Endometrial microvascular endothelial cells (primary cell): ENCODE measurements at regions not wholly inside any gene's neighbourhood (a gene's known extent, or its start where the extent isn't known, plus 50 kb on each side); places are given as distances from the start of the nearest gene placed in this dataset.
"Not testable (repeated sequence)": the region's sequence is repeated elsewhere in the genome, so short reads cannot be mapped to it uniquely, and the experiment has no call there.

Experiments used
- in situ Hi-C: cut with HindIII; loops from 2 replicates; pipeline ENCODE4 v1.10.0; 2017; ENCODE audit warnings: low sequenced_read_pairs, low pct_unique_long_range_greater_than_20kb; ENCODE audit errors: inconsistent ontology term

DNA sequence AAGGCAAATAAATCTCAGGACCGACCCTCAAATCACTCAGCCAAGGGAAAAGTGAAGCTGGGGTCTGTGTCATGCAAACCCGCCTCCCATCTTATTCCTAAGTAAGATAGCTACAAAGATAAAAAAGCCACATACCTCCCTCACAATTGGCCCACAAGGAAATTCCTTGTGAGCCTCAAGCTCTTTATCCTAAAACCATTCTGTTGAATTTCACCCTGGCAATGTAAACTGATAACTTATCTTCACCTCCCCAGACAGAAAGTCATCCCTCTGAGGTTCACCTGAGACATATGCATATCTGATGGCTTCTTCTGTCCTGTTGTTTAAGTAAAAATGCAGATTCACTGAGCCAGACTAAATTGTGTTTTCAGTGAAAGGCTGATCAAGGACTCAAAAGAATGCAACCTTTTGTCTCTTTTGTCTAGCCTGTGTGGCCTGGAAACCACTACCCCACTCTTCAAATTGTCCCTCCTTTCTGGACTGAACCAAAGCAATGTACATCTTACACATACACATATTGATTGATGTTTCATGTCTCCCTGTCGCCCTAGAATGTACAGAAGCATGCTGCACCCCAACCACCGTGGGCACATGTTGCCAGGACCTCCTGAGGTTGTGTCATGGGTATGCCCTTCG, 91.3 kb downstream of the MFAP3L start:
- in situ Hi-C loops: no loop called here

DNA sequence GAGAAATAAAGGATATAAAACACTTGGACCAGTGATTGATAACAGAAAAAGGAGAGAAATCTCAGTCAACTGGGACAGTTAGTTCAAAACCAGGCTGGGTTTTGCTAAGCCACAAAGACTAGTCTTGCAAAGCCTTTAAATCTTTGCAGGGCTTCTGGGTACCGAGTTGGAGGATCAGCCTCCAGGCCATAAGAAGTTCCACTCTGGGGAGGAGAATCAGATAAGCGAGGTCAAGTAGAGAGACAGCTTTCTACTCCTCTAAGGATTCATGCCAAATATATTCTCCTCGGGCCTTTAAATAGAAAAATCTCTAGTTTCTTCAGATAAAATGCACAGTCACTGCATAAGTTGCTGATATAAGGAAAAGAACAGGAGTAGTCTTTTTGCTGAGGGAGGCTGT, 92.7 kb downstream of the MFAP3L start:
- in situ Hi-C loops: no loop called here

DNA sequence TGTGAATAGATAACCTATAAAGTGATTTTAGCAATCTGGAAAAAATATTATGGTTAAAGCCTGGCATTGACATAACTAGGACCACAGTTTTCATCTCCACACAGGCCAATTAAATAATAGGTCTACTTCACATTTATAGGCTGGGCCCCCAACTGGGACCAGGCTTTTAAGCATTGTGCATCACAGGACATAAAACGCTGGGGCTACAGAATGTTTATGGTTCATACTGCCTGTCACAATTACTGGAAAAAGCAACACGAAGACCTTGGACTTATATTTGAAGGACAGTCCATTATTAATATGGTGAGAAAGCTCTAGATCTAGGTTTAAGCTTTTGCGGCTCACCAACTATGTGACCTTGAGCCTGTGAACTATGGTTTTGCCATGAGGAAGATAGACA, 94.2 kb downstream of the MFAP3L start:
- in situ Hi-C loops: no loop called here

DNA sequence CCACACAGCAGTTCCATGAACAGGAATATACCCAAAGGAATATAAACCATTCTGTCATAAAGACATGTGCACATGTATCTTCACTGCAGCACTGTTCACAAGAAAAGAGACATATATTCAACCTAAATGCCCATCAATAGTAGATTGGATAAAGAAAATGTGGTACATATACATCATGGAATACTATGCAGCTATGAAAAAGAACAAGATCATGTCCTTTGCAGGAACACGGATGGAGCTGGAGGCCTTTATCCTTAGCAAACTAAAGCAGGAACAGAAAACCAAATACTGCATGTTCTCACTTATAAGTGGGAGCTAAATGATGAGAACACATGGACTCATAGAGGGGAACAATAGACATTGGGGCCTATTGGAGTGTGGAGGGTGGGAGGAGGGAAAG, 95.4 kb downstream of the MFAP3L start:
- in situ Hi-C loops: not testable (repeated sequence)

DNA sequence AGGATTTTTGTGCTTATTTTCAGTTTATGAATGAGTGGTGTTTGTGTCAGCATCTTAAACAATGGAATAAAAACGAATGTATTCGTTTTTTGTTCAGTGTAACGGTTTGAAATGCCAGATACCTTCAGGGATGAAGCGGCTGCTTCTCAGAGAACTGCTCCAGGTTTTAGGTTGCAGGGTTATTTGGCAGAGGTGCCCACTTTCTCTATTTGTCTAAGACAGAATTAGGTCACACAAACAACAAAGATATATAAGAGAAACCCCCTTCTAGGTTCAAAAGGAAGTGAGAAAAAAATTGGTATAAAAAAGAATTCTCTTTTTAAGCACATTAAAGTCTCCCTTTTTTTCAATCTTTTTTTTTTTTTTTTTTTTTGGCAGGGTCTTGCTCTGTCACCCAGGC, 98.9 kb downstream of the MFAP3L start:
- in situ Hi-C loops: no loop called here

DNA sequence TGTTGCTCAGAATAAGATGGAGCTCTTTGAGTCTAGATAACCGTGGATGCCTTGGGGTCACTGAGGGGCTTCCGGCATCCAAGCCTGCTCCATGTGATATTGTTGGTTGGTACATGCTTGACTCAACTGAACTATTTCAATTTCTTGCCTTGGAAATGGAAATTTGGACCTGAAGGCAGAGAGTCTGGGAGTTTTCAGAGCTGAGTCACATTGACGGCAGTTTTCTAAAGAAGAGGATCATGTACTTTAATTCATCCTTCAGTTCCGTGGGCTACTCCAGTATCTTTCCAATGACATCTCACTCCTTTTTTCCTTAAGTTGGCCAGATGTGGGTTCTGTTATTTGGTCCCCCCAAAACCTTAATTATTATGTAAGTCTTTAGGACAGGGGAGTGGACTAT, 100.5 kb downstream of the MFAP3L start:
- in situ Hi-C loops: no loop called here

DNA sequence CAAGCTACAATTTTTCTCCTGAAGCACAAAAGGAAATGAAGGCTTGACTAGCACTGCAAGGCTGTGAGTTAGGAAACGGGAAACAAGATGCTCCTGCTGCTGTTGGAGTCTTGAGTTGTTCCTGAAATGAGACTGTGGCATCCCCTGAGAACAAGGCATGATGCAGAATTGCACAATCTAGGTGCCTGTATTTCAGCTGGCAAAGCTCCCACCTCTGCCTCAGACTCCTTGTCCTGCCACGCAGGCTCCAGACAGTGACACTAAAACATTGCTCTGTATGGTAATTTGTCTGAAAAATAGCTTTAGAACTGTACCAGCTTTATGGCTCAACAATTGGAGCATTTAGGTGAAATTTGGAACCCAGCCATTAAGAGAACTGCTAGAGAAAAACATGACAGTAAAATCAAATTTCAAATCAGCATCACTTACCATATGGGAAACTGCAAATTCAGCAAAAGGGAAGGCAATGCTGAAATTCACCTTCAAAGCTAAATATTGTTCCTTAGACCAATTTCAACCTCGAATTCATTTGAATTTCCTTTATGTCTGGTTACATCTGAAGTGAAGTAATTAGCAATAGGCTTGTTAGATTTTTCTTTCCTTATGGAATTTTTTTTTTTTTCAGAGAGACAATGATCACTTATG, 103.4 kb downstream of the MFAP3L start:
- in situ Hi-C loops: no loop called here

DNA sequence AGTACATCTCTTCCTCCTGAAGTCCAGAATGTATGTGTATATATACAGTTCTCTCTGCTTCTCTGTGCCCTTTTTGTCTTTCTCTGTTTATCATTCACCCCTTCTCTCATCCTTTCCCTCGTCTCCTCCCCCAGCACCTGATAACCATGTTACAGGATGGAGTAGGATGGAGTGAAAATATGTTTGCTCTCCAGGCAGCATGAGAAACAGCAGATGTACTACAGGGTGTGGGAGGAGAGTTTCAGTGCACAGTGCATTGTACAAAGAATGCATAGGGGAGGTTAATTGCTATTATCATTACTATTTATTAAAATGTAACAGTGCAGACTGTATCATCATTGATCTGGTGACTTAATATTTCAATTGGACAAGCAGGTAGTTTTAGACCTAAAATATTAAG, 104.5 kb downstream of the MFAP3L start:
- in situ Hi-C loops: no loop called here

DNA sequence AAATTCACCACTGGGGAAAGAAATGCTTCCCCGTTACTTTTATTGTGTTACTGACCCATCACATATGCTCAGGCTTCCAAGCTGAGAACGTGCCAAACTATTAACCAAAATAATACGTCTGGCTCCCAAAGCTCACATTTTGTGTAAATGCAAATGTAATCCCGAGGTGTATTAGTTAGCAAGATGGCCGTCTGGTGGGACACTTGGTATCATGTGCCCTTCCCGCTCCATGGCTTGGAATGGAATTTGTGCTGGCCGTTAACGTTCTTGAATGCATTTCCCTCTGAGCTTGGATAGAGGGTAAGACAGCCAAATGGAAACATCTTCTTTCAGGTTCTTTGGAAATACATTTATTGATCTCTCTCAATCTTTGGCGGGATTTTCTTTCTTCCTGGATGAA, 105.0 kb downstream of the MFAP3L start:
- in situ Hi-C loops: no loop called here

DNA sequence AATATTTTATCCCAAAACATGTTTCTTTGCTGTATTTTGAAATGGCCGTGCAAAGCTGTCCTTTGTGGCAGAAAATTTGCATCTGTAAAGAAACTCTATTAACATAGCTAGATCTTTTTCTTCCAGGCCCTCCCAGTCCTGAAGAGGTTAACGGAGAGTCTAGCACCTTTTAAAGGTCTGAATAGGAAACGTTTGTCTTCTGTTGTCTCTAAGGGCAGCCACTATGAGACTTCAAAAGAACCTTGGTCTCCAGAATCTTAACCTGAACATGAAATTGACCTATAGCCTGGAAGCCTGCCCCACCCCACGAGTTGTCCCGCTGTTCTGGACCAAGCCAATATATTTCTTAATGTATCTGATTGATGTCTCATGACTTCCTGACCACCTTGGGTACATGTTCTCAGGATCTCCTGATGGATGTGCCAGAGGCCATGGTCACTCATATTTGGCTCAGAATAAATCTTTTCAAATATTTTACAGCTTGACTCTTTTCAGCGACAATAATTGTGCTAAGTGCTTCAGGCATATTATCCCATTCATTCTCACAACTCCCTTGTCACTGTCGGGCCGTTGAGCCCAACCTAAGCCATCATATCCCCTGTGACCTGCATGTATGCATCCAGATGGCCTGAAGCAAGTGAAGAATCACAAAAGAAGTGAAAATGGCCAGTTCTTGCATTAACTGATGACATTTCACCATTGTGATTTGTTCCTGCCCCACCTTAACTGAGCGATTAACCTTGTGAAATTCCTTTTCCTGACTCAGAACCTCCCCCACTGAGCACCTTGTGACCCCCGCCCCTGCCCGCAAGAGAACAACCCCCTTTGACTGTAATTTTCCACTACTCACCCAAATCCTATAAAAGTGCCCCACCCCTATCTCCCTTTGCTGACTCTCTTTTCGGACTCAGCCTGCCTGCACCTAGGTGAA, 106.7 kb downstream of the MFAP3L start:
- in situ Hi-C loops: not testable (repeated sequence)

DNA sequence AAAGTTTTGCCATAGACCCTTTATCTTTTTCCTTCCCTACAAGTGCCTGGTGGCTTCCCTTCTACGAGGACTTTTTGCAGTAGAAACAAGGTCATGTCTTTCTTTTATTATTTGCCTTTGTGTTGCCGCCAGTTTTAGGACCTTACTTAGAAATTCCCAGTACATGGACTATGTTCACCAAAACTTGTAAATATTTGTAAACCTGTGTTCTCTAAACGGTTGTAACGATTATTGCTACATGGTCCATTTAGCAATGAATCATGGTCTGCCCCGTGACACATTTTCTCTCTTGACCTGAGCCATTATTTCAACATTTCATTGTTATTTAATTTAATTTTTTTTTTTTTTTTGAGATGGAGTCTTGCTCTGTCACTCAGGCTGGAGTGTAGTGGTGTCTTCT, 110.7 kb downstream of the MFAP3L start:
- in situ Hi-C loops: no loop called here

DNA sequence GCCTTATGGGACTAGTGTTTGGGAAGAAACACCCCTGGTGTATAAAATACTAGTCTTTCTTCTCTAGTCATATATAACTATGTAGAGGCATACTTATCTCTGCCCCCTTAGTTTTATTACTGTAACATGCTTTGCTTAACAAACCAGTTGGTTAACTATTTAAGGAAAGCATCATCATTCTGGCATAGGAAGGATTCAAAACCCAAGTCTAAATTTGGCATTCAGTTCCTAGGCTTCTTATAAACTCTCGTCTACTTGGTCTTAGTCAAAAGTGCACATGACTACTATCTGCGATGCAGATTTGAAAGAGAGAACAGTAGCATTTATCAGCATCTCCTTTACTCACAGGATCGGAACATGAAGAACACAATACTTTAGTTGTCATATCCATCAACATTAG, 111.3 kb downstream of the MFAP3L start:
- in situ Hi-C loops: no loop called here

DNA sequence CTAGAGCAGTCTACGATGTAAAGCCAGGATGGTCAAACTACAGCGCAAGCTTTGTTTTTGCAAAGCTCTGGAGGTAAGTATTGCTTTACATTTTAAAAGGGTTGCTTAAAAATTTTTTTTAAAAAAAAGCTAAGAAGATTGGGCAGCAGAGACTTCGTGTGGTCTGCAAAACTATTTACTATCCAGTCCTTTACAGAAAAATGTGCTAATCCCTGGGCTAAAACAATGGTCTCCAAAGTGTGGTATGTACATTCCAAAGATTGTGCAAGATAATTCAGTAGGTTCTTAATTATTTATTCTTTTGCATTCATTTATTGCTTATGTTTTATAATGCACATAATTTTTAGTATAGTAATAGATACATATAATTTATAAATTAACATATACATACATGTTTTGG, 113.2 kb downstream of the MFAP3L start:
- in situ Hi-C loops: no loop called here

DNA sequence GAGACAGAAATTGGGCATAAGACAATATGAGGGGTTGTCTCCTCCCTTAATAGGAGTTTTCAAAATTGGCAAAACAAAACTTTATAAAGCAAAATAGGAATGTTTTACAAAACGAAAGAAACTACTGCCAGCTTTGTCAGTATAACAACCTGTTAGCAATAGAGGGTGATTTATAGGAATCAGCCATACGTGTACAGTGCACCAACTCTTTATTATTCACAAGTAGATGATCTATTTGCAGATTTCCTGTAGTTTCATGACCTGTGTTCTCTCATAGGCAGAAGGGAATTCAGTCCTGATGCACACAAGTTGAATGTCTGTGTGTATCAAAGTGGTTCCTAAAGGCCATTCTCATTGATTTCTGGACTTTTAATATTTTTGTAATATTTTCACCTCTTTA, 116.3 kb downstream of the MFAP3L start:
- in situ Hi-C loops: no loop called here

DNA sequence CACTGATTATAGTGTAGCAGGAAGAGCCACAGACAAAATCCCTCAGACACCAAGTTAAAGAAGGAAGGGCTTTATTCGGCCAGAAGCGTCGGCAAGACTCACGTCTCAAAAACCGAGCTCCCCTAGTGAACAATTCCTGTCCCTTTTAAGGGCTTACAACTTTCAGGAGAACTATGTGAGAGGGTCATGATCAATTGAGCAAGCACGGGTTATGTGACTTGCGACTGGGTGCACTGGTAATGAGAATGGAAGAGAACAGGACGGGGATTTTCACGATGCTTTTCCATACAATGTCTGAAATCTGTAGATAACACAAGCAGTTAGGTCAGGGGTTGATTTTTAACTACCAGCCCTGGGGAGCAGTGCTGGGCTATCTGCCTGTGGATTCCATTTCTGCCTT, 116.7 kb downstream of the MFAP3L start:
- in situ Hi-C loops: no loop called here

DNA sequence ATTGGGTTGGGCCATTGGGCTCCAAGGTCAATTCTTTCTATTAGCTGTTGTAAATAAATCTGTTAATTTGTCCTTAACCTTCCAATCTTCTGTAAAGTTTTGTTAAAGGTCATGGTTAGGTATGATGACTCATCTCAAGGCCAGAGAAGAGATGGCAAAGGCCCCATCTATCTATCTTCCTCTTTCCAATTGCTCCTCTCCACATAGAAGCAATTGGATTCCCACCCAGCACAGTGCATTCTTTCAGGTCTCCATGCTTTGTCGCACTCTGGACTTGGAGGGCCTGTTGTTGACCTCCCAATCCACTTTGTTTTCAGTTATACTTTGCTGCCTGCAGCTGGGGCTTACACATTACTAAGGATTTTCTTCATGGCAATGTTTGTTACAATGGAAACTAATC, 118.5 kb downstream of the MFAP3L start:
- in situ Hi-C loops: no loop called here

DNA sequence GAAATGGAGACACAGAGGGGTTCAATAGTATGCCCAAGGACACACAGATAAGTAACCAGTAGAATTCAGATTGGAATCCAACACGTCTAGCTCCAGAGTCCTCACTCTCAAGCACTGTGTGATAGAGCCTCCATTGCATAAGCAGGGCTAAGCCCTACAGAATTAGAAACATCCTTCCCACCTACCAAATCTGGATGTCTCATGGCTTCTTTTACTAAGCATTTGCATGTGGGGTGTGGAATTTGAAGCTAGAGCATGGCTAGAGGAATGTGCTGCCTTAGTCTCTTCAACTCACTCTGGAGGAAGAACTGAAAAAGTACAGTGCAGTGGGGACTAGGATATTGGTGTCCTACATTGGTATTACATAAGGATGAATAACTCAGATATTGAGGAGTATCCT, 119.4 kb downstream of the MFAP3L start:
- in situ Hi-C loops: no loop called here

DNA sequence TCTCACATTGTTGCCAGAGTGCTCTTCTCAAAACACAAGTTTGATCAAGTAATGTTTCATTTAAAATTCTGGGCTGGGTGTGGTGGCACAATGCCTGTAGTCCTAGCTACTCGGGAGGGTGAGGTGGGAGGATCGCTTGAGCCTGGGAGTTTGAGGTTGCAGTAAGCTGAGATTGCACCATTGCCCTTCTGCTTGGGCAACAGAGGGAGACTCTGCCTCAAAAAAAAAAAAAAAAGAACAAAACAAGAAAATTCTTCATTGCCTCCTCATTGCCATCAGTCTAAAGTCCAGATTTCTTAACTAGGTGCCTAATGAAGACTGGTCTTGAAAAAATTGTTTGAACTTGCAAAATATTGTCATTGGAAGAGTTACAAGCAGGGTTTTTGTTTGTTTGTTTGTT, 120.1 kb downstream of the MFAP3L start:
- in situ Hi-C loops: no loop called here

DNA sequence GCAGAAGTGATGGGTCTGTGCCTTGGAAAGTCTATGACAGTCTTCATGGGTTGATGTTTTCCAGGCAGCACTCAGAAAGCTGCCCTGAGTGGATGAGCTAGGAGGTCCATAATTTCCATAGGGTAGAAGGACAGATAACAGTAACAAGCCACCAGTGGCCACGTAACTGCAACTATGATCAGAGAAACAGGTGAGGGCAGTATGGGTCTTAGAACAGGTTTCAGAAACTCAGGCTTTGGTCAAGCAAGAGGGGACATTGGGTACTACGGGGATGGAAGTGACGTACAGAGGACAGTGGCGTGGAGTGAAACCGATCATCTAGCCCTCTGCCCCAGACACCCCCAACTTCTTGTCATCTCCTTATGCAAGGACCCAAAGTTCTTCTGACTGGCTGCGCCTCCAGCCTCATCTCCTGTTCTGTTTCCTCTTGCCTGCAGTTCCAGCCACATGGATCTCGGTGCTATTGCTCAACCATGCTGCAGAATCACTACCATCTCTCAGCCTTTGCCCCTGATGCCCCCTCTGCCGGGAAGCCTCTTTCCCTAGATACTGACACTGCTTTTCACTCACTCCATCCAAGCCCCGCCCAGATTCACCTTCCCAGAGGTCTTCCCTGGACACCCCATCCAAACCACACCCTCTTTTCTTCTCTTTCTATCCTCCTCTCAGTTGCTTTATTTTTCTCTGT, 123.4 kb downstream of the MFAP3L start:
- in situ Hi-C loops: no loop called here
